Sigmoid colon (tissue), 6 donors: ENCODE measurements at regions not wholly inside any gene's neighbourhood (a gene's known extent, or its start where the extent isn't known, plus 50 kb on each side); places are given as distances from the start of the nearest gene placed in this dataset.

Experiments
- DNase-seq: peaks from one replicate; pipeline ENCODE4 v3.0.0-alpha.2; 2019
- H3K27ac ChIP-seq, 4 donors: fragments of 200-600 bp; sonication (generic); one replicate each; pipeline ENCODE4 v1.5.1; 2016 to 2019; ENCODE audit warnings: mild to moderate bottlenecking in 1 of 4
- H3K27me3 ChIP-seq, 3 donors: fragments of 200-600 bp; sonication (generic); one replicate each; pipeline ENCODE4 v1.5.1; 2019; ENCODE audit warnings: mild to moderate bottlenecking in 1 of 3
- H3K36me3 ChIP-seq, 4 donors: fragments of 200-600 bp; sonication (generic); one replicate each; pipeline ENCODE4 v1.5.1; 2016 to 2019
- H3K4me1 ChIP-seq, 4 donors: fragments of 200-600 bp; sonication (generic); one replicate each; pipeline ENCODE4 v1.5.1; 2017 to 2019
- H3K4me3 ChIP-seq, 4 donors: fragments of 200-600 bp; sonication (generic); one replicate each; pipeline ENCODE4 v1.5.1; 2017 to 2019; ENCODE audit warnings: mild to moderate bottlenecking in 2 of 4, moderate library complexity in 1 of 4
- H3K9me3 ChIP-seq, 4 donors: fragments of 200-600 bp in 3 of 4; sonication (generic) in 3 of 4; one replicate each; pipeline versions ENCODE4 v1.5.1 to v1.6.1; 2013 to 2019
- CTCF ChIP-seq, 4 experiments: fragments of 450-650 bp in 3 of 4; fragments of 200-600 bp in 1 of 4; IDR thresholded peaks; one replicate each; pipeline ENCODE4 v1.5.1; 2016 to 2019; ENCODE audit warnings: antibody characterized with exemption in 4 of 4, mild to moderate bottlenecking in 3 of 4, moderate library complexity in 2 of 4
- EP300 ChIP-seq, 4 donors: sonication (generic); formaldehyde crosslinking; IDR thresholded peaks; one replicate each; pipeline ENCODE4 v1.6.1; 2017; ENCODE audit warnings: antibody characterized with exemption in 4 of 4
- POLR2A ChIP-seq, 2 donors: fragments of 450-650 bp; IDR thresholded peaks; one replicate each; pipeline ENCODE4 v1.6.1; 2016; ENCODE audit warnings: antibody characterized with exemption in 2 of 2, mild to moderate bottlenecking in 2 of 2, moderate library complexity in 2 of 2
- POLR2AphosphoS5 ChIP-seq, 4 donors: sonication (generic); formaldehyde crosslinking; IDR thresholded peaks; one replicate each; pipeline ENCODE4 v1.6.1; 2017; ENCODE audit warnings: antibody characterized with exemption in 4 of 4
- WGBS, 2 donors: extraction: QIAGEN DNeasy Blood & Tissue Kit; methylation state at CpG; one replicate each; pipeline ENCODE4 v1.1.7; 2013; 5-methylcytosine and 5-hydroxymethylcytosine counted together
- intact Hi-C: fragments of 100-400 bp; cut with DNase I; formaldehyde crosslinking; loops from one replicate; pipeline ENCODE4 v1.15.1; 2023
- donor health status: healthy with polysubstance abuse.
- donor health status: healthy.

- Histone ChIP-seq H3K4me1 (no peaks in the 10 kb centered on the region), H3K27me3 (no peaks in the 10 kb centered on the region), H3K36me3 (no peaks in the 10 kb centered on the region), H3K4me3 (no peak overlapping the region), H3K9me3 (no peaks in the 10 kb centered on the region), H3K27ac (no peak overlapping the region)
- WGBS, 2 donors, result 66 to 85% methylated on average over 10 of the region's 10 CpGs
- no peak for DNase-seq
- TF ChIP-seq EP300 (IDR thresholded peaks at IDR 0.05), result no peak
- no peak for TF ChIP-seq POLR2A (IDR thresholded peaks at IDR 0.05)
- TF ChIP-seq CTCF (IDR thresholded peaks at IDR 0.05), result no peak
- no peak for TF ChIP-seq POLR2AphosphoS5 (IDR thresholded peaks at IDR 0.05)
- intact Hi-C loops, result no loop called here
These were observed 482.6 kb downstream of the TSN start for GRCh38 chr2:122238006-122238559.

- Histone ChIP-seq H3K27me3 (no peaks in the 10 kb centered on the region), H3K27ac (no peak overlapping the region), H3K9me3 (no peaks in the 10 kb centered on the region), H3K4me1 (no peaks in the 10 kb centered on the region), H3K4me3 (no peak overlapping the region), H3K36me3 (no peaks in the 10 kb centered on the region)
- no peak for DNase-seq
- no peak for TF ChIP-seq EP300 (IDR thresholded peaks at IDR 0.05)
- no peak for TF ChIP-seq POLR2A (IDR thresholded peaks at IDR 0.05)
- TF ChIP-seq CTCF (IDR thresholded peaks at IDR 0.05), result no peak
- TF ChIP-seq POLR2AphosphoS5 (IDR thresholded peaks at IDR 0.05), result no peak
- intact Hi-C loops, result no loop called here
- WGBS, 2 donors, result 71 to 81% methylated on average over 9 of the region's 9 CpGs
These were observed 484.0 kb downstream of the TSN start for GRCh38 chr2:122239440-122239839.

- no peak overlapping the region for H3K27ac ChIP-seq
- 51 to 72% methylated on average over 3 of the region's 3 CpGs for WGBS, 2 donors
- H3K4me3 ChIP-seq, result no peak overlapping the region
- H3K4me1 ChIP-seq, result no peaks in the 10 kb centered on the region
- no peaks in the 10 kb centered on the region for H3K36me3 ChIP-seq
- H3K9me3 ChIP-seq, result no peaks in the 10 kb centered on the region
- intact Hi-C loops, result no loop called here
- no peak for DNase-seq
- no peaks in the 10 kb centered on the region for H3K27me3 ChIP-seq
- TF ChIP-seq POLR2AphosphoS5 (IDR thresholded peaks at IDR 0.05) (no peak), EP300 (IDR thresholded peaks at IDR 0.05) (no peak), POLR2A (IDR thresholded peaks at IDR 0.05) (no peak), CTCF (IDR thresholded peaks at IDR 0.05) (no peak)
These were observed 489.3 kb downstream of the TSN start for GRCh38 chr2:122244598-122245229.

GRCh38 chr2:122249673-122250072 lies 494.2 kb downstream of the TSN start:
- TF ChIP-seq POLR2A (IDR thresholded peaks at IDR 0.05) (no peak), CTCF (IDR thresholded peaks at IDR 0.05) (no peak), POLR2AphosphoS5 (IDR thresholded peaks at IDR 0.05) (no peak), EP300 (IDR thresholded peaks at IDR 0.05) (no peak)
- intact Hi-C loops, result no loop called here
- WGBS, 2 donors, result 16 to 74% methylated on average over 3 of the region's 3 CpGs

GRCh38 chr2:122251158-122251557 lies 495.7 kb downstream of the TSN start:
- Histone ChIP-seq H3K36me3 (no peaks in the 10 kb centered on the region), H3K4me3 (no peak overlapping the region), H3K9me3 (no peaks in the 10 kb centered on the region), H3K27ac (no peak overlapping the region), H3K27me3 (no peaks in the 10 kb centered on the region), H3K4me1 (no peaks in the 10 kb centered on the region)
- no peak for TF ChIP-seq EP300 (IDR thresholded peaks at IDR 0.05)
- TF ChIP-seq POLR2AphosphoS5 (IDR thresholded peaks at IDR 0.05), result no peak
- TF ChIP-seq CTCF (IDR thresholded peaks at IDR 0.05), result no peak
- no peak for TF ChIP-seq POLR2A (IDR thresholded peaks at IDR 0.05)
- intact Hi-C loops, result no loop called here
- DNase-seq, result no peak
- WGBS, 2 donors, result 68 to 78% methylated on average over 1 of the region's 1 CpG

More at GRCh38 chr2:122249673-122250072, 494.2 kb downstream of the TSN start:
- Histone ChIP-seq H3K4me3 (no peak overlapping the region), H3K27me3 (no peaks in the 10 kb centered on the region), H3K36me3 (no peaks in the 10 kb centered on the region), H3K27ac (no peak overlapping the region), H3K4me1 (no peaks in the 10 kb centered on the region), H3K9me3 (no peaks in the 10 kb centered on the region)
- no peak for DNase-seq
